ENCODE measurements at regions not wholly inside any gene's neighbourhood (a gene's known extent, or its start where the extent isn't known, plus 50 kb on each side); places are given as distances from the start of the nearest gene placed in this dataset.

DNA sequence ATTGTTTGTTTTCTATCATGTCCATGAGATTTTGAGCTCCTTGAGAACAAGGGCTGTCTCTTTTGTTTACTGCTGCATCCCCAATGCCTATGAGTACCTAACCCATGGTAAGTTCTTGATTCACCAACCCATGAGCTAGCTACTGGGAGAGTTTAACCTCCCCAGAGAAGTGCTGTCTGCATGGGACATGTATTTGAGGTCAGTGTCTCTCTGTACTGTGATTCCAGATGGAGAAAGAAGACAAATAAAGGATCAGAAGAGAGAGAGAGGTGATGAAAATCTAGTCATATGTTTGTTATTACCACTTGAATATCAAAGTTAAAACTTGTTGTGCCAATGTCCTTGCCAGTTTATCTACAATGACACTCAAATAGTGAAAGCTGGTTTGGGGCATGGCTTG, 421.8 kb downstream of the BCAT1 start:
- TF ChIP-seq, protein P1, sequence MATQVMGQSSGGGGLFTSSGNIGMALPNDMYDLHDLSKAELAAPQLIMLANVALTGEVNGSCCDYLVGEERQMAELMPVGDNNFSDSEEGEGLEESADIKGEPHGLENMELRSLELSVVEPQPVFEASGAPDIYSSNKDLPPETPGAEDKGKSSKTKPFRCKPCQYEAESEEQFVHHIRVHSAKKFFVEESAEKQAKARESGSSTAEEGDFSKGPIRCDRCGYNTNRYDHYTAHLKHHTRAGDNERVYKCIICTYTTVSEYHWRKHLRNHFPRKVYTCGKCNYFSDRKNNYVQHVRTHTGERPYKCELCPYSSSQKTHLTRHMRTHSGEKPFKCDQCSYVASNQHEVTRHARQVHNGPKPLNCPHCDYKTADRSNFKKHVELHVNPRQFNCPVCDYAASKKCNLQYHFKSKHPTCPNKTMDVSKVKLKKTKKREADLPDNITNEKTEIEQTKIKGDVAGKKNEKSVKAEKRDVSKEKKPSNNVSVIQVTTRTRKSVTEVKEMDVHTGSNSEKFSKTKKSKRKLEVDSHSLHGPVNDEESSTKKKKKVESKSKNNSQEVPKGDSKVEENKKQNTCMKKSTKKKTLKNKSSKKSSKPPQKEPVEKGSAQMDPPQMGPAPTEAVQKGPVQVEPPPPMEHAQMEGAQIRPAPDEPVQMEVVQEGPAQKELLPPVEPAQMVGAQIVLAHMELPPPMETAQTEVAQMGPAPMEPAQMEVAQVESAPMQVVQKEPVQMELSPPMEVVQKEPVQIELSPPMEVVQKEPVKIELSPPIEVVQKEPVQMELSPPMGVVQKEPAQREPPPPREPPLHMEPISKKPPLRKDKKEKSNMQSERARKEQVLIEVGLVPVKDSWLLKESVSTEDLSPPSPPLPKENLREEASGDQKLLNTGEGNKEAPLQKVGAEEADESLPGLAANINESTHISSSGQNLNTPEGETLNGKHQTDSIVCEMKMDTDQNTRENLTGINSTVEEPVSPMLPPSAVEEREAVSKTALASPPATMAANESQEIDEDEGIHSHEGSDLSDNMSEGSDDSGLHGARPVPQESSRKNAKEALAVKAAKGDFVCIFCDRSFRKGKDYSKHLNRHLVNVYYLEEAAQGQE (IDR thresholded peaks at IDR 0.05; ENCODE audit: insufficient read depth in 1 of 2, low read depth in 2 of 2, low read length in 1 of 2), result no peak
- TF ChIP-seq, protein P2, sequence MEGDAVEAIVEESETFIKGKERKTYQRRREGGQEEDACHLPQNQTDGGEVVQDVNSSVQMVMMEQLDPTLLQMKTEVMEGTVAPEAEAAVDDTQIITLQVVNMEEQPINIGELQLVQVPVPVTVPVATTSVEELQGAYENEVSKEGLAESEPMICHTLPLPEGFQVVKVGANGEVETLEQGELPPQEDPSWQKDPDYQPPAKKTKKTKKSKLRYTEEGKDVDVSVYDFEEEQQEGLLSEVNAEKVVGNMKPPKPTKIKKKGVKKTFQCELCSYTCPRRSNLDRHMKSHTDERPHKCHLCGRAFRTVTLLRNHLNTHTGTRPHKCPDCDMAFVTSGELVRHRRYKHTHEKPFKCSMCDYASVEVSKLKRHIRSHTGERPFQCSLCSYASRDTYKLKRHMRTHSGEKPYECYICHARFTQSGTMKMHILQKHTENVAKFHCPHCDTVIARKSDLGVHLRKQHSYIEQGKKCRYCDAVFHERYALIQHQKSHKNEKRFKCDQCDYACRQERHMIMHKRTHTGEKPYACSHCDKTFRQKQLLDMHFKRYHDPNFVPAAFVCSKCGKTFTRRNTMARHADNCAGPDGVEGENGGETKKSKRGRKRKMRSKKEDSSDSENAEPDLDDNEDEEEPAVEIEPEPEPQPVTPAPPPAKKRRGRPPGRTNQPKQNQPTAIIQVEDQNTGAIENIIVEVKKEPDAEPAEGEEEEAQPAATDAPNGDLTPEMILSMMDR (IDR thresholded peaks at IDR 0.05), result no peak
- TF ChIP-seq POLR2AphosphoS5 (IDR thresholded peaks at IDR 0.05; ENCODE audit: low read depth, low read length), result no peak

Measured in Panc1 (cell line).